A549 (cell line): ENCODE measurements at regions not wholly inside any gene's neighbourhood (a gene's known extent, or its start where the extent isn't known, plus 50 kb on each side); places are given as distances from the start of the nearest gene placed in this dataset.

ENCODE experiments used
- EP300 ChIP-seq, 2 experiments: fragments of >200 bp; sonication (Bioruptor Twin); formaldehyde crosslinking; IDR thresholded peaks; 2 replicates in 1 of 2; 3 replicates in 1 of 2; pipeline ENCODE4 v1.6.1; 2016 to 2017
- MYC ChIP-seq: IDR thresholded peaks from 2 replicates; pipeline ENCODE4 v1.6.1; 2012; ENCODE audit warnings: mild to moderate bottlenecking, inconsistent platforms, low read length, improper control_type of control experiment, borderline replicate concordance
- PHF8 ChIP-seq: fragments of 200-600 bp; sonication (generic); IDR thresholded peaks from 2 replicates; pipeline ENCODE4 v1.6.1; 2016; ENCODE audit warnings: low read depth, mild to moderate bottlenecking, antibody characterized with exemption, moderate library complexity, borderline replicate concordance
- SMC3 ChIP-seq: fragments of >200 bp; sonication (Bioruptor Twin); formaldehyde crosslinking; IDR thresholded peaks from 3 replicates; pipeline ENCODE4 v1.6.1; 2018; ENCODE audit warnings: inconsistent platforms
- TF ChIP-seq, protein P1 (sequence below): fragments of >200 bp; sonication (Bioruptor Twin); formaldehyde crosslinking; IDR thresholded peaks from 3 replicates; pipeline ENCODE4 v1.5.1; 2016
- TF ChIP-seq, protein P2 (sequence below): fragments of 200-600 bp; sonication (generic); IDR thresholded peaks from 2 replicates; pipeline ENCODE4 v1.6.1; 2016; ENCODE audit warnings: antibody characterized with exemption, mild to moderate bottlenecking, moderate library complexity
- TF ChIP-seq, protein P3 (sequence below): IDR thresholded peaks from 2 replicates; pipeline ENCODE4 v1.6.1; 2012

DNA sequence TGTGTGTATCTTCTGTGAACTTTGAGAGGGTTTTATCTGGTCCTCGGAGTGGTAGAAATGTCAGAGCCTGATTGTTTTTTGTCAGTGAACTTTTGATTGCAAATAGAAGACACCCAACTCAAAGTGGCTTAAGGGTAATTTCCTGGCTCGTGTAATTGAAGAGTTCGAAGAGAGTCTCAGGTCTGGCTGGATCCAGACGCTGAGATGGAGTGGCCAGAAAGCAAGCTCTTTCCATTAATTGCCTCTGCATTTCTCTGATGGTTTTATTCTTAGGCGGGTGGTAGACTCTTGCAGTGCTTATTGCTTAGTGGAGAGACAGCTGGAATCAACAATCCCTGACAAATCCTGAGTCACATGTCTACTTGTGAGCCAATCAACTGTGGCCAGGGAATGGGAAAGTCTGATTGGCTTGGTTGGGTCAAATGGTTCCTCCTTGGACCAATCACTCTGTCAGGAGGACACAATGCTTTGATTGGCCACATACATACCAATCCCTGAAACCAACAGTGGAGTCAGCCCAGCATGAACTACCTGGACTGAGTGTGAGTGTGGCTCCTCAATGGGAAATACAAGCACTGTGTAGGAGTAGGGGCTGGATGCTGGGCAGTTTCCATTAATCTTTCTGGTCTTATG, 330.5 kb downstream of the AACS start:
- TF ChIP-seq MYC (no peak), EP300 (IDR thresholded peaks at IDR 0.05) (no peak), SMC3 (no peak), PHF8 (no peak)
- TF ChIP-seq, protein P1, sequence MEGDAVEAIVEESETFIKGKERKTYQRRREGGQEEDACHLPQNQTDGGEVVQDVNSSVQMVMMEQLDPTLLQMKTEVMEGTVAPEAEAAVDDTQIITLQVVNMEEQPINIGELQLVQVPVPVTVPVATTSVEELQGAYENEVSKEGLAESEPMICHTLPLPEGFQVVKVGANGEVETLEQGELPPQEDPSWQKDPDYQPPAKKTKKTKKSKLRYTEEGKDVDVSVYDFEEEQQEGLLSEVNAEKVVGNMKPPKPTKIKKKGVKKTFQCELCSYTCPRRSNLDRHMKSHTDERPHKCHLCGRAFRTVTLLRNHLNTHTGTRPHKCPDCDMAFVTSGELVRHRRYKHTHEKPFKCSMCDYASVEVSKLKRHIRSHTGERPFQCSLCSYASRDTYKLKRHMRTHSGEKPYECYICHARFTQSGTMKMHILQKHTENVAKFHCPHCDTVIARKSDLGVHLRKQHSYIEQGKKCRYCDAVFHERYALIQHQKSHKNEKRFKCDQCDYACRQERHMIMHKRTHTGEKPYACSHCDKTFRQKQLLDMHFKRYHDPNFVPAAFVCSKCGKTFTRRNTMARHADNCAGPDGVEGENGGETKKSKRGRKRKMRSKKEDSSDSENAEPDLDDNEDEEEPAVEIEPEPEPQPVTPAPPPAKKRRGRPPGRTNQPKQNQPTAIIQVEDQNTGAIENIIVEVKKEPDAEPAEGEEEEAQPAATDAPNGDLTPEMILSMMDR = no peak
- TF ChIP-seq, protein P2, sequence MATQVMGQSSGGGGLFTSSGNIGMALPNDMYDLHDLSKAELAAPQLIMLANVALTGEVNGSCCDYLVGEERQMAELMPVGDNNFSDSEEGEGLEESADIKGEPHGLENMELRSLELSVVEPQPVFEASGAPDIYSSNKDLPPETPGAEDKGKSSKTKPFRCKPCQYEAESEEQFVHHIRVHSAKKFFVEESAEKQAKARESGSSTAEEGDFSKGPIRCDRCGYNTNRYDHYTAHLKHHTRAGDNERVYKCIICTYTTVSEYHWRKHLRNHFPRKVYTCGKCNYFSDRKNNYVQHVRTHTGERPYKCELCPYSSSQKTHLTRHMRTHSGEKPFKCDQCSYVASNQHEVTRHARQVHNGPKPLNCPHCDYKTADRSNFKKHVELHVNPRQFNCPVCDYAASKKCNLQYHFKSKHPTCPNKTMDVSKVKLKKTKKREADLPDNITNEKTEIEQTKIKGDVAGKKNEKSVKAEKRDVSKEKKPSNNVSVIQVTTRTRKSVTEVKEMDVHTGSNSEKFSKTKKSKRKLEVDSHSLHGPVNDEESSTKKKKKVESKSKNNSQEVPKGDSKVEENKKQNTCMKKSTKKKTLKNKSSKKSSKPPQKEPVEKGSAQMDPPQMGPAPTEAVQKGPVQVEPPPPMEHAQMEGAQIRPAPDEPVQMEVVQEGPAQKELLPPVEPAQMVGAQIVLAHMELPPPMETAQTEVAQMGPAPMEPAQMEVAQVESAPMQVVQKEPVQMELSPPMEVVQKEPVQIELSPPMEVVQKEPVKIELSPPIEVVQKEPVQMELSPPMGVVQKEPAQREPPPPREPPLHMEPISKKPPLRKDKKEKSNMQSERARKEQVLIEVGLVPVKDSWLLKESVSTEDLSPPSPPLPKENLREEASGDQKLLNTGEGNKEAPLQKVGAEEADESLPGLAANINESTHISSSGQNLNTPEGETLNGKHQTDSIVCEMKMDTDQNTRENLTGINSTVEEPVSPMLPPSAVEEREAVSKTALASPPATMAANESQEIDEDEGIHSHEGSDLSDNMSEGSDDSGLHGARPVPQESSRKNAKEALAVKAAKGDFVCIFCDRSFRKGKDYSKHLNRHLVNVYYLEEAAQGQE = no peak
- TF ChIP-seq, protein P3, sequence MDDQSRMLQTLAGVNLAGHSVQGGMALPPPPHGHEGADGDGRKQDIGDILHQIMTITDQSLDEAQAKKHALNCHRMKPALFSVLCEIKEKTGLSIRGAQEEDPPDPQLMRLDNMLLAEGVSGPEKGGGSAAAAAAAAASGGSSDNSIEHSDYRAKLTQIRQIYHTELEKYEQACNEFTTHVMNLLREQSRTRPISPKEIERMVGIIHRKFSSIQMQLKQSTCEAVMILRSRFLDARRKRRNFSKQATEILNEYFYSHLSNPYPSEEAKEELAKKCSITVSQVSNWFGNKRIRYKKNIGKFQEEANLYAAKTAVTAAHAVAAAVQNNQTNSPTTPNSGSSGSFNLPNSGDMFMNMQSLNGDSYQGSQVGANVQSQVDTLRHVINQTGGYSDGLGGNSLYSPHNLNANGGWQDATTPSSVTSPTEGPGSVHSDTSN = no peak
